GM04504 (cell line): ENCODE measurements at regions not wholly inside any gene's neighbourhood (a gene's known extent, or its start where the extent isn't known, plus 50 kb on each side); places are given as distances from the start of the nearest gene placed in this dataset.

Experiments used
- DNase-seq: peaks from one replicate; pipeline ENCODE4 v3.0.0-alpha.2; 2012; ENCODE audit warnings: low read depth

GRCh38 chr5:137567226-137567625 lies 68.1 kb upstream of the SPOCK1 start:
- no peak for DNase-seq

- no peak for DNase-seq
Observed at GRCh38 chr5:137566780-137567179, 67.7 kb upstream of the SPOCK1 start.

GRCh38 chr5:137566118-137566541 lies 67.0 kb upstream of the SPOCK1 start:
- DNase-seq, result no peak

GRCh38 chr5:137565450-137565849 lies 66.3 kb upstream of the SPOCK1 start:
- DNase-seq, result peak; percentile 51

- no peak for DNase-seq
Observed at GRCh38 chr5:137564398-137564961, 65.4 kb upstream of the SPOCK1 start.

GRCh38 chr5:137563646-137564397 lies 64.7 kb upstream of the SPOCK1 start:
- DNase-seq, result peak; percentile 97

GRCh38 chr5:137563301-137563645 lies 64.1 kb upstream of the SPOCK1 start:
- DNase-seq, result no peak

GRCh38 chr5:137561608-137562007 lies 62.5 kb upstream of the SPOCK1 start:
- no peak for DNase-seq

GRCh38 chr5:137560420-137560819 lies 61.3 kb upstream of the SPOCK1 start:
- no peak for DNase-seq
